Upper lobe of right lung (tissue), 1 donor: ENCODE measurements at regions not wholly inside any gene's neighbourhood (a gene's known extent, or its start where the extent isn't known, plus 50 kb on each side); places are given as distances from the start of the nearest gene placed in this dataset.
"Not testable (repeated sequence)": the region's sequence is repeated elsewhere in the genome, so short reads cannot be mapped to it uniquely, and the experiment has no call there.

Source experiments
- ATAC-seq: fragments of 200-7000 bp; cut with Tn5 transposase; one replicate; pipeline ENCODE4 v1.9.1; 2020; ENCODE audit warnings: mild to moderate bottlenecking, moderate library complexity
- DNase-seq: peaks from one replicate; pipeline ENCODE4 v3.0.0-alpha.2; 2020
- H3K27ac ChIP-seq: fragments of 200-600 bp; one replicate; pipeline ENCODE4 v1.8.0; 2022
- H3K27me3 ChIP-seq: fragments of 200-600 bp; one replicate; pipeline ENCODE4 v1.8.0; 2022; ENCODE audit warnings: mild to moderate bottlenecking
- H3K36me3 ChIP-seq: fragments of 200-600 bp; one replicate; pipeline ENCODE4 v1.8.0; 2022
- H3K4me1 ChIP-seq: fragments of 200-600 bp; one replicate; pipeline ENCODE4 v1.8.0; 2022
- H3K4me3 ChIP-seq: fragments of 200-600 bp; one replicate; pipeline ENCODE4 v1.8.0; 2022; ENCODE audit warnings: mild to moderate bottlenecking
- H3K9me3 ChIP-seq: fragments of 200-600 bp; one replicate; pipeline ENCODE4 v1.8.0; 2022
- intact Hi-C: fragments of 100-400 bp; cut with DNase I; formaldehyde crosslinking; loops from one replicate; pipeline ENCODE4 v1.11.0; 2022
- TF ChIP-seq, protein P1 (sequence below): fragments of 200-600 bp; IDR thresholded peaks from one replicate; pipeline ENCODE4 v1.8.0; 2022; ENCODE audit warnings: antibody characterized with exemption
- donor health status: DM: no; HTN: yes; CAD: no; lungs with severe emphysema.

DNA sequence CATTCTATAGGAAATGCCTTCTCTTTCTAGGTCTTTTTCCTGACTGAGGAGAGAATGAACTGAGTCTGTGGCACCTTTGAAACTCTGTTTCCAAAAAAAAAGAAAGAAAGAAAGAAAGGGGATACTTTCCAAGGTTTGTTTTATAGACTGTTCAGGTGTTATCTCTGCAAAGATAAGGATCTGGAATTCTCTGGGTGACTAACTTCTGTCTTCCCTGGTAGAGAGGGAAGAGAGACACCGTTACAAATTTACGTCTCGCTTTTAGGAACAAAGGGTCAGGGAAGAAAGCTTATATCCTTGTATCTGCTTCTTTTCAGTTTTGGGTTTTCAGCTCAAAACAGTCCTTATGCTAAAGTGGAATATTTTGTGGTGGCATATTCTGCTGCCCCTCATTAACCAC lies 314.1 kb downstream of the RAPGEF2 start:
- intact Hi-C loops = no loop called here
- TF ChIP-seq, protein P1, sequence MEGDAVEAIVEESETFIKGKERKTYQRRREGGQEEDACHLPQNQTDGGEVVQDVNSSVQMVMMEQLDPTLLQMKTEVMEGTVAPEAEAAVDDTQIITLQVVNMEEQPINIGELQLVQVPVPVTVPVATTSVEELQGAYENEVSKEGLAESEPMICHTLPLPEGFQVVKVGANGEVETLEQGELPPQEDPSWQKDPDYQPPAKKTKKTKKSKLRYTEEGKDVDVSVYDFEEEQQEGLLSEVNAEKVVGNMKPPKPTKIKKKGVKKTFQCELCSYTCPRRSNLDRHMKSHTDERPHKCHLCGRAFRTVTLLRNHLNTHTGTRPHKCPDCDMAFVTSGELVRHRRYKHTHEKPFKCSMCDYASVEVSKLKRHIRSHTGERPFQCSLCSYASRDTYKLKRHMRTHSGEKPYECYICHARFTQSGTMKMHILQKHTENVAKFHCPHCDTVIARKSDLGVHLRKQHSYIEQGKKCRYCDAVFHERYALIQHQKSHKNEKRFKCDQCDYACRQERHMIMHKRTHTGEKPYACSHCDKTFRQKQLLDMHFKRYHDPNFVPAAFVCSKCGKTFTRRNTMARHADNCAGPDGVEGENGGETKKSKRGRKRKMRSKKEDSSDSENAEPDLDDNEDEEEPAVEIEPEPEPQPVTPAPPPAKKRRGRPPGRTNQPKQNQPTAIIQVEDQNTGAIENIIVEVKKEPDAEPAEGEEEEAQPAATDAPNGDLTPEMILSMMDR = no peak
- H3K4me1 ChIP-seq = no peaks in the 10 kb centered on the region

DNA sequence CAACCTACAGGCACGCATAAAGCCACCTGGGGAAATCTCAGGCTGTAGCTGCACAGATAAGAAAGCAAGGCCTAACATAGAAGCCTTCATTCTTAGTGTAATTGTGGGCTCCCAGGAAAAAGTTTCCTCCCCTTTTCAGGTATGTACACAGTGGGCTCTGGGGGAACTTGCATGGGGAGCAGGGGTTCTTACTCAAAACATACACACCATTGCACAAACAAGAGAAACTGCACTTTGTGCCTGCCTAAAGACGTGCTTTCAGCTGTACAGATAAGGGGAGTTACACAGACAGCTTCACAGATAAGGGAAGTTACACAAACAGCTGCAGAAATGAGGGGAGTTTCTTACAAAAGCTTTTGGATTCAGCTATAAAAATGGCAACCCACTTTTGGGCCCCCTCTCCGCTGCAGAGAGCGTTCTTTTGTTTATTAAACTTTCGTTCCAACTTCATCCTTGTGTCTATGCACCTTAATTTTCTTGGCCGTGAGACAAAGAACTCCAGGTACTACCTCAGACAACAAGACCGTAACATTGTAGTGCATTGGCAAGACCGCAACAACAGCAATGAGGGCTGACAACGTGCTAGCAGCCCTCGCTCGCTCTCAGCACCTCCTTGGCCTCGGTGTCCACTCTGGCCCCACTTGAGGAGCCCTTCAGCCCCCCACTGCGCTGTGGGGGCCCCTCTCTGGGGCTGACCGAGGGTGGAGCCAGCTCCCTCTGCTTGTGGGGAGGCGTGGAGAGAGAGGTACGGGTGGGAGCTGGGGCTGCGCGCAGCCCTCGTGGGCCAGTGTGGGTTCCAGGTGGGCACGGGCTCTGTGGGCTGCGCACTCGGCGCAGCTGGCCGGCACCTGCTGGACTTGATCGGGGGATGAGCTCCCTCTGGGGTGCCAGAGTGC lies 317.5 kb downstream of the RAPGEF2 start:
- H3K27me3 ChIP-seq = no peaks in the 10 kb centered on the region
- no peak overlapping the region for H3K27ac ChIP-seq
- no peak for DNase-seq
- TF ChIP-seq, protein P1 = no peak
- ATAC-seq = no peak
- no peaks in the 10 kb centered on the region for H3K36me3 ChIP-seq
- H3K9me3 ChIP-seq = no peaks in the 10 kb centered on the region
- H3K4me3 ChIP-seq = no peak overlapping the region
- H3K4me1 ChIP-seq = no peaks in the 10 kb centered on the region
- intact Hi-C loops = no loop called here

More for the DNA sequence above, 314.1 kb downstream of the RAPGEF2 start:
- H3K27me3 ChIP-seq = no peaks in the 10 kb centered on the region
- H3K36me3 ChIP-seq = no peaks in the 10 kb centered on the region
- H3K4me3 ChIP-seq = no peak overlapping the region
- no peak for DNase-seq
- no peak for ATAC-seq
- no peaks in the 10 kb centered on the region for H3K9me3 ChIP-seq
- H3K27ac ChIP-seq = no peak overlapping the region

- H3K27me3 ChIP-seq, intact Hi-C loops, H3K4me1 ChIP-seq, DNase-seq, H3K4me3 ChIP-seq, ATAC-seq, H3K27ac ChIP-seq, H3K36me3 ChIP-seq, H3K9me3 ChIP-seq: not testable (repeated sequence)
These were observed 318.2 kb downstream of the RAPGEF2 start for GRCh38 chr4:159421058-159421419.

DNA sequence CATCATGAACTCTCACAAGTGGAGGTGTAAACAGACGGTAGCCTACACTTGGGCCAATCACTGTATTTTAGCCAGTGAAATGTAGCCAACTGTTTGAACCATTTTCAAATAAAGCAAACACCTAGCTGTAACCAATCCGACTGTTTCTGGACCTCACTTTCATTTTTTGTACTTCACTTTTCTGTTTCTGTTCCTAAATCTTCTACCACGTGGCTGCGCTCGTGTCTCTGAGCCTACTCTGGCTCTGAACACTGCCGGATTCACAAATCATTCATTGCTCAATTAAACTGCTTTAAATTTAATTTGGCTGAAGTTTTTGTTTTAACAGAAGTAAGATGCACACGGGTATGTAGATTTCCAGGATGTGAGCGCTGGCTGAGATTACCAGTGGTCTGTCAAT lies 319.1 kb downstream of the RAPGEF2 start:
- ATAC-seq = peak; percentile 44
- intact Hi-C loops = no loop called here
- no peaks in the 10 kb centered on the region for H3K9me3 ChIP-seq

DNA sequence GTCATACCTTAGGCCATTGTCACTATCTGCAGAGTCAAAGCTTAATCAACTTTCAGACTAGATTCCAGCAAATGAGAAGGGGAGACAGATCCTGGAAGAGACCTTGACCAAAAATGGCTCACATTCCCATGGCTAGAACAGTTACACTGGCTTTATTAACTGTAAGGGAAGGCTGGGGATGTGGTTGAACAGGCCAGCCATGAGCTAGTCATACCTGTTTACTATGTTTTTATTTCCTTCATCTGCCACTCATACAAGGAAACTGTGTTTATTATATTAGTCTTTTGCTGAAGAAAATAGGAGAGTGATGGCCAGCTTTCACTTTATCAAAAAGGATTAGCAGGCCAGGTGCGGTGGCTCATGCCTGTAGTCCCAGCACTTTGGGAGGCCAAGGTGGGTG lies 319.7 kb downstream of the RAPGEF2 start:
- TF ChIP-seq, protein P1 = no peak
- Histone ChIP-seq H3K27me3 (no peaks in the 10 kb centered on the region), H3K9me3 (no peaks in the 10 kb centered on the region), H3K36me3 (no peaks in the 10 kb centered on the region), H3K4me3 (no peak overlapping the region), H3K4me1 (no peaks in the 10 kb centered on the region), H3K27ac (no peak overlapping the region)
- no peak for DNase-seq
- intact Hi-C loops = no loop called here
- ATAC-seq = no peak

More for the DNA sequence above, 319.1 kb downstream of the RAPGEF2 start:
- Histone ChIP-seq H3K4me1 (no peaks in the 10 kb centered on the region), H3K4me3 (no peak overlapping the region), H3K27ac (no peak overlapping the region), H3K27me3 (no peaks in the 10 kb centered on the region), H3K36me3 (no peaks in the 10 kb centered on the region)
- TF ChIP-seq, protein P1 = no peak
- DNase-seq = no peak

GRCh38 chr4:159425737-159426305 lies 322.9 kb downstream of the RAPGEF2 start:
- ATAC-seq = no peak
- TF ChIP-seq, protein P1 = no peak
- intact Hi-C loops = no loop called here
- no peak overlapping the region for H3K4me3 ChIP-seq
- DNase-seq = no peak
- no peaks in the 10 kb centered on the region for H3K27me3 ChIP-seq
- H3K4me1 ChIP-seq = no peaks in the 10 kb centered on the region
- H3K9me3 ChIP-seq = no peaks in the 10 kb centered on the region
- no peak overlapping the region for H3K27ac ChIP-seq
- H3K36me3 ChIP-seq = no peaks in the 10 kb centered on the region
